GM12865 (cell line): ENCODE measurements at regions not wholly inside any gene's neighbourhood (a gene's known extent, or its start where the extent isn't known, plus 50 kb on each side); places are given as distances from the start of the nearest gene placed in this dataset.

Experiments
- DNase-seq: peaks from one replicate; pipeline ENCODE4 v3.0.0; 2010; ENCODE audit warnings: low read depth
- H3K4me3 ChIP-seq: 2 replicates; pipeline ENCODE4 v1.5.1; 2011; ENCODE audit warnings: mild to moderate bottlenecking, low read depth, low read length, control low read depth
- CTCF ChIP-seq: IDR thresholded peaks from 2 replicates; pipeline ENCODE4 v1.5.1; 2011; ENCODE audit warnings: low read length, control low read depth, low read depth, inconsistent platforms; ENCODE audit not compliant: insufficient read depth; ENCODE audit errors: missing control alignments

GRCh38 chr10:14454206-14454605 is 123.5 kb upstream of the FRMD4A start:
- H3K4me3 ChIP-seq = no peak overlapping the region
- DNase-seq = no peak
- TF ChIP-seq CTCF = no peak

GRCh38 chr10:14453593-14453992 is 122.9 kb upstream of the FRMD4A start:
- no peak for TF ChIP-seq CTCF
- no peak overlapping the region for H3K4me3 ChIP-seq
- no peak for DNase-seq

- no peak overlapping the region for H3K4me3 ChIP-seq
- DNase-seq = no peak
- TF ChIP-seq CTCF = no peak
Measured at GRCh38 chr10:14451341-14451740, 120.6 kb upstream of the FRMD4A start.

- DNase-seq = no peak
- TF ChIP-seq CTCF = no peak
- no peak overlapping the region for H3K4me3 ChIP-seq
Measured at GRCh38 chr10:14450041-14450491, 119.3 kb upstream of the FRMD4A start.

- DNase-seq = no peak
- no peak for TF ChIP-seq CTCF
- no peak overlapping the region for H3K4me3 ChIP-seq
Measured at GRCh38 chr10:14449293-14449815, 118.6 kb upstream of the FRMD4A start.

- H3K4me3 ChIP-seq = no peak overlapping the region
- no peak for TF ChIP-seq CTCF
- DNase-seq = no peak
Measured at GRCh38 chr10:14448197-14448990, 117.7 kb upstream of the FRMD4A start.
